Suppressor macrophage treated with lipopolysaccharide for 1 hour (primary cell): ENCODE measurements at regions not wholly inside any gene's neighbourhood (a gene's known extent, or its start where the extent isn't known, plus 50 kb on each side); places are given as distances from the start of the nearest gene placed in this dataset.

ENCODE experiments used
- DNase-seq, 3 donors: peaks; one replicate each; pipeline ENCODE4 v3.0.0-alpha.2; 2020 to 2022

DNA sequence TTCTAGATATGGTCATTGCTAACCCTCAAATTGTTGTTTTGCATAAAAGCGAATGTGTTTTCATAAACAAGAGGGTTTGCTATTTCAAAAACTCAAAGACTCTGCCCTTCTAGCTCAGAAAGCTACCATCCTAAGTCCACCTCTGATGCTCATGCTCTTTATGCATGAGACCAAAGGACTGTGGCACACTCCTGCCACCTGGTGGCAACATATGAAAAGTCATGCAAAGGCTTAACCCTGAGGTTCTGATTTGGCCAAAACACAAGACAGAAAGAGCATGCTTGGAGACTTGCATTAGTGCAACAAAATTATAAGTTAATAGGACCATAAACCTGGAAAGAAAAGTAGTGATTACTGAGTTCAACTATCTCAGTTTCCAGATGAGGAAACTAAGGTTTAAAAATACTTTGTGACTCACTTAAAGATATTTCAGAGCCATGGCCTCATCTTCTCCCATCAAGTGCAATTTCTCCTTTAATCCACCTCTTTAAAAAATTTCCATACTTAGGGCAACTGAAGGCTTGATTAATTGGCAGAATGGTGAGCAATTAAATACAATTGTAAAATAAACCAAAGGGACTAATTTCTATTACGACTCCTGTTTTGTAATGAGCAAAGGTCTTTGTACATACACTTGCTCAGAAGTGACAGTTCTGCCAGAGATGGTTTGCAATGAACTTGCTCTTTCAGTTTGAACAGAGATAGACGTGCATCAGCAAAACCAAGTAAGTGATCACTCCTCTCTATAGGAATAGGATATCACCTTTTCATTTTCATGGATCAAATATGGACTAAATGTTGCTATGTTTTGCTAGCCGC is 110.7 kb upstream of the RAD23B start:
- DNase-seq: peak; percentile 76 to 84 (median 83)

DNA sequence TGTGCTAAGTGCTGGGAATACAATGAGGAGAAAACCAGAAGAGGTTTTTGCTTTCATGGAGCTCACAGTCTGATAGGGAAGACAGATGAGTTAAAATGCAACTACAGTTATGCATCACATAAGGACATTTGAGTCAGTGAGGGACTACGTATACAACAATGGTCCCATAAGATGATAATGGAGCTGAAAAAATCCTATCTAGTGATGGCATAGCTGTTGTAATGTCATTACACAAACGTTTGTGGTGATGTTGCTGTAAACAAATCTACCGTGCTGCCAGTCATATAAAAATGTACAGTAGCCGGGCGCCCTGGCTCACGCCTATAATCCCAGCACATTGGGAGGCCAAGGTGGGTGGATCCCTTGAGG is 110.1 kb upstream of the RAD23B start:
- DNase-seq: no peak

DNA sequence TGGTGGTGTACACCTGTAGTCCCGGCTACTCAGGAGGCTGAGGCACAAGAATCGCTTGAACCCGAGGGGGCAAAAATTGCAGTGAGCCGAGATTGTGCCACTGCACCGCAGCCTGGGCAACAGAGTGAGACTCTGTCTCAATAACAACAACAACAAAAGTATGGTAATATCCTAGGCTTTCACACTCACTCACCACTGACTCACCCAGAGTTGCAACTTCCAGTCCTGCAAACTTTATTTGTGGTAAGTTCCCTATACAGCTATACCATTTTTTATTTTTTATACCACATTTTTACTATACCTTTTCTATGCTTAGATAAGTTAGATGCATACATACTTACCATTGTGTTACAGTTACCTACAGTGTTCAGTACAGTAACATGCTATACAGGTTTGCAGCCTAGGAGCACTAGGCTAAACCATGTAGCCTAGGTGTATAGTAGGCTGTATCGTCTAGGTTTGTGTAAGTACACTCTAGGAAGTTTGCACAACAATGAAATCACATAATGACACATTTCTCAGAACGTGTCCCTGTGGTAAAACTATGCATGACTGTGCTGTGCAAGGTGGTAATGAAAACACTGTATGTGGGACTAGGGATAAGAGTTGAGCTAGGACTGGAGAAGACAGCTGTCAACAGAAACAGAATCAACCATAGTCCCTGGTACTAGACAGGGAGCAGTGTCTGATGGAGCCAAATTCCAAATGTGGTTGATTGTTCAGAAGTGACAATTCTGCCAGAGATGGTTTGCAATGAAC is 109.5 kb upstream of the RAD23B start:
- DNase-seq: peak; percentile 22 to 46 (median 43)

DNA sequence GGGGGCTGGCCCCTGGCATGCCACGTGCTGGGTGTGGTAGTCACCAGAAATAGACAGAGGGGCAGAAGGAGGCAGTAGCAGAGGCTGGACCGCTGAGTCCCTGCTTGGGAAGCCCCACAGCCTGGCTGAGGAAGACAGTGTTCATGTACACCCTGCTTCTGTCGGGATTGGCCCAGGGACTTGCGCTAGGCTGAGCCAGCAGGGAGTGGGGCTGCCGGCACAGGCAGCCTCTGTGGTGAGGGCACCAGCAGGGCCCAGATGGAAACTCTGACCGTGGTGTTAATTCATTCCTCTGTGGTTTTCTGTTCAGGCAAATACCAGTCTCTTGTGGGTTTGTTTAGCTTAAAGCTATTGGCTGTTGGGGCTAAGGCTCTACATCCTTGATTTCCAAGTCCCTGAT is 108.6 kb upstream of the RAD23B start:
- no peak for DNase-seq

DNA sequence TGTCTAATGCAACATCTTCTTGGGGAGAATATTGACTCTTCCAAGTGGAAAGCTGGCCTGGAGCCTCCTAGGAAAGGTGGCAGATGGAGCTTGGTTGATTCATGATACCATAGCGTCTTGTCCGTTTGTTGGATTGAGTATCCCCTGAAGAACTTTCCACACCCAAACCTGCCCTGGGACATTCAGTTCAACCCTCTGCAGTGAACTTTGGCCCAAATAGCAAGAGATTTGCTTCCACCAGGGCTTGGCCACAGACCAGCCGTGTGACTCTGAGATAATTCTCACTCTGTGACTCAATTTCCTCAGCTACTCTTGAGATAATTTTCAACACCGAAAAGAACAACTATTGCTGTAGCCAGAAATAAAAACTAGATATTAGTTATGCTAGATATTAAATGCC is 108.0 kb upstream of the RAD23B start:
- DNase-seq: peak; percentile 22 to 38 (median 27)

DNA sequence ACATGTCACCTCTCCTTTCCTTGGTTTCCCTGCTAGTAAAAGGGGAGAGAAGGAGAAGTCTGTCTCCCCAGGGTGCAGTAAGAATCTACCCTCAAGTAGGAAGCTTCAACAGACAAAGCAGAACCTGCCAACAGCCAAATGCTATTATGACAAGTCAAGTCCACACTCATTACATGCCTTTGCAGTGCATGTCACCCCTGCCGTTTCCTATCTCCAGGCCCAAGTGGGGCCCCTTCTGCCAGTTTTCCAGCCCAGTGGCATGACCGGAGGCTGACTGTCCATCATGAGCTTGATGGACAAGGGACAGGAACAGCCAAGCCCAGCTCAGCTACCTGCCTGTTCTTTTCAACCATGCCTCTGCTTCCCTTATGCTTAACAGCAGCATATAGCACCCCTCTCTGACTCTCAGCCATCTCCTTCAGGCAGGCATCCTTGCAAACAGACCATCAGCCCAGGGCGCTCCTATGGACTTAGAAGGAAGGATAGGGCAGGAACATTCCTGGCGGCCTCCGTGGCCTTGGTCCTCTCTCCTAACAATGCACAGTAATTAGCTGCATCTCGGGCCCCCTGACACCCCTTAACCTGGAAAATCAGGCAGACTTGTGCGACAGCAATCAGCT is 107.2 kb upstream of the RAD23B start:
- peak; percentile 9 to 27 (median 20) for DNase-seq

DNA sequence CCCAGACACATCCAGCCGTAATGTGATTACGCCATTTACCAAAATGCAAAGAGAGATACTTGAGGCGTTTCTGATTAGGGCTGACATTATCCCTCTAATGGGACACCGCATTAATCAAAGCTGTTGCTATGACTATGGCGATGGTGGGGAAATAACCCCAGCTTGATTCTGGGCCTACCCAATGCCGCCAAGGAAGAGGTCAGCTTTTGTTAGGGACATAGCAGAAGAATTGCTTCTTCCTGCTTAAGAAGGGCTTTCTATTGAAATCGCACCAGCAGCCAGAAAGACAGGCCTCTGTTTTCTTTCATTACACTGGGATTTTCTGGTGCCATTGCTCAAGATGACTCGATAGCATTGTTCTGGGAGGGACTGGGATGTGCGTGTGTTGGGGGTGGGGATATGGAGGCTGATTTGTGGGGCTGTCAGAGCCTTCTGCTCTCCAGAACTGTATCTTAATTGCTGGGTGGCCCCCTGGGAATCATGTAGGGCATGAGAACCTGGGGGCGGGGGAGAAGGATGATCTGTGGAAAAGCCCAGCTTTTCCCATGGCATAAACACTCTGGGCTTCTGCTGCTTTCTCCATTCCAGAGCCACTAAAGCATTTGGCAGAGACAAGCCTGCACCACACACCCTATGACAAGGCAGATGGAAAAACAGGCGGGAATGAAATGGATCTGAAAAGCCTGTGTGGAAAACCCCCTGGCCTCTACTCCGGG is 106.5 kb upstream of the RAD23B start:
- DNase-seq: peak in 1 of 3 donors; percentile 18

DNA sequence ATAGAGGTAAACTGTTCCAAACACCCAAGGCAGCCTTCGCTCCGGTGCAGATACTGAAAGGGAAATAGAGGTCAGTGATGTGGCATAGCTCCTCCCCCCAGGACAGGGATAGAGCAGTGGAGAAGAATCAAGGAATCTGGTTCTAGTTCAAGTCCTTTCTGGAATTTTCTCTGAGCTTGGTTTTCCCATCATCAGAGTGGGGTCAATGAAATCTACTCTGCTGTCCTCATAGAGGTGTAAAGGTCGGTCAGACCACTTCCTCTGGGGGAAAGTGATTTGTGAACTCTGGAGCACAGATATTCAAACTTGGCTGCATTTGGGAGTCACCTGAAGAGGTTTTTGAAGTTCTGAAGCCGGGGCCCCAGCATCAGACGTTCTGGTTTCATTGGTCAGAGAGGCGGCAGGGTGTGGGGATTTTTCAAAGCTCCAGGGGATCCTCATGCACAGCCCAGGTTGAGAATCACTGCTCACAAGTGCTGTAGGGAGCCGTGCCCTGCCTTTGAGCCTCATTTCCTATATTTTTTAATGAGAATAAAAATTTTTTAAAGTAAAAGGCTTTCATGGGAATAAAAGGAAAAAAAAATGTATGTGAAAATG is 105.7 kb upstream of the RAD23B start:
- DNase-seq: no peak

DNA sequence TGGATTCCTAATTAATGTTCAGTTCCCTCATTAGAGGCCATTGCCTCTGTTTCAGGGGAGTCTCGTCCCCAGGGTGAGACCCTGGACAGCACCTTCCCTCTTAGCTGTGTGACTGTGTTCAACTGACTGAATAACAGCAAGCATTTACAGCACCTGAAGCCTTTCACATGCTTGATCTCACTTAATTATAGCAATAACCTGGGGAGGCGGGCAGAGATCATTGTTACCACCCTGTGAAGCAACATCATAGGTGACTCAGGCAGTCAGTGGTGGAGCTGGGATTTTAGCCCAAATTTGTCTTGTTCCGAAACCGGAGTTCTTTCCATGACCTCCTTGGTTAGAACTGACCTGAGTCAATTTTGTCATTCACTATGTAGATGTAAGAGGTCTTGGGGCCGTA is 105.2 kb upstream of the RAD23B start:
- no peak for DNase-seq

DNA sequence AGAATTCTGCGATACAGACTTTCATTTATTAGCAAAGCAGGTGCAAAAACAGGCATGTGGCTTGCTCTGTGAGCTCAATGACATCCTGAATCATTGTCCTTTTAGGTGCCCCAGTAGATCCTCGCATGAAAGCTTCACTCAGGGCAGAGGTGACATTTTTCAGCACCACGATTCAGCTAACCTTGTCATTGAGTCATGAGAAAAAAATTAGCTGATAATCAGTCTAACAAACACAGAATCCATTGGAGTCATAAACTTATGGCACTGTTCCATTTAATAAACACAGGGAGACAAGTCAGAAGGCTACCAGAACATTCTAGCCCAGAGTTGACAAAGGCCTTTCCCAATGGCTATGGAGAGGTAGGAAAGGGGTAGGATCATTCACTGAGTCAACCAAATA is 104.8 kb upstream of the RAD23B start:
- no peak for DNase-seq

DNA sequence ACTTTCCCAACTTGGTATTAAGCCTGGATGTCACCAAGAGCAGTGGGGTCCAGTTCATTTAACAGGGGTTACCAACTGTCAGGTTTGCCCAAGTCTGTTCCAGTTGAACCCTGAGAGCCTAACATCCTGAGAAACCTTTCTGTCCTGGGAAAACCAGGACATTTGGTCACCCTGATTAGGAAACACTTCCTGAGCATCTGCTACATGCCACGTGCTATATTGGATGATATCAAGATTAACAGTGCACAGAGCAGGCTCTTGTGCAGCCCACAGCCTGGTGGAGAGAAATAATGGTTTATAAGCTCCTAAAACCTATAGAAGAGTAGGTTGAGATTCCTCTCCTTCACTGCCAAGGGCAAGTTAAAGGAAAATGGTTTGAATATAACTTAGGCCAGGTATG is 102.9 kb upstream of the RAD23B start:
- no peak for DNase-seq

DNA sequence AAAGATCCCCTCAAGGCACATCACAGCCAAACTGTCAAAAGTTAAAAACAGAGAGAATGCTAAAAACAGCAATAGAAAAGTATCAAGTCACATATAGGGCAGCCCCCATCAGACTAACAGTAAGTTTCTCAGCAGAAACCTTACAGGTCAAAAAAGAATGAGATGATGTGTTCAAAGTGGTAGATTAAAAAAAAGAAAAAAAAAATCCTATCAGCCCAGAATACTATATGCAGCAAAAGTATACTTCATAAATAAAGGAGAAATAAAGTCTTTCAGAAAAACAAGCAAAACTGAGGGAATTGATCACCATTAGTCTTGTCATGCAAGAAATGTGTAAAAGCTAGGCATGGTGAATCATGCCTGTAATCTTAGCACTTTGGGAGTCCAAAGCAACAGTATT is 99.9 kb upstream of the RAD23B start:
- DNase-seq: no peak

DNA sequence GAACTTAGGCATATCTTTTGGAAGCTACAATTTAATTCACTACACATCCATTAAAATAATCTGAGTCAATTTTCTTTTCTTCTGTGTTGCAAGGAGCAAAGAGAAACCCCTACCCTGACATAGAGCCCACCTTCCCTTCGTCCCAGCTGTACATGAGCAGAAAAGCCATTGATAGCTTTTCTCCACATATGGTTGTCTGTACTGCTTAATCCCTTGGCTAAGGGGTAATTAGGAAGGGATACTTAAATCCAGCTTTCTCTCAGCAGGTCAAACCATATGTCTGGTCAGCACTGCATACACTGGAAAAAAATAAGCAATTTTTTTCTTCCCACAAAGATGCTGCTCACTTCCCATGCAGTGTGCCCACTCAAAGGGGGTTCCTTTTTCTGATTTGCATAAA is 94.7 kb upstream of the RAD23B start:
- DNase-seq: no peak

DNA sequence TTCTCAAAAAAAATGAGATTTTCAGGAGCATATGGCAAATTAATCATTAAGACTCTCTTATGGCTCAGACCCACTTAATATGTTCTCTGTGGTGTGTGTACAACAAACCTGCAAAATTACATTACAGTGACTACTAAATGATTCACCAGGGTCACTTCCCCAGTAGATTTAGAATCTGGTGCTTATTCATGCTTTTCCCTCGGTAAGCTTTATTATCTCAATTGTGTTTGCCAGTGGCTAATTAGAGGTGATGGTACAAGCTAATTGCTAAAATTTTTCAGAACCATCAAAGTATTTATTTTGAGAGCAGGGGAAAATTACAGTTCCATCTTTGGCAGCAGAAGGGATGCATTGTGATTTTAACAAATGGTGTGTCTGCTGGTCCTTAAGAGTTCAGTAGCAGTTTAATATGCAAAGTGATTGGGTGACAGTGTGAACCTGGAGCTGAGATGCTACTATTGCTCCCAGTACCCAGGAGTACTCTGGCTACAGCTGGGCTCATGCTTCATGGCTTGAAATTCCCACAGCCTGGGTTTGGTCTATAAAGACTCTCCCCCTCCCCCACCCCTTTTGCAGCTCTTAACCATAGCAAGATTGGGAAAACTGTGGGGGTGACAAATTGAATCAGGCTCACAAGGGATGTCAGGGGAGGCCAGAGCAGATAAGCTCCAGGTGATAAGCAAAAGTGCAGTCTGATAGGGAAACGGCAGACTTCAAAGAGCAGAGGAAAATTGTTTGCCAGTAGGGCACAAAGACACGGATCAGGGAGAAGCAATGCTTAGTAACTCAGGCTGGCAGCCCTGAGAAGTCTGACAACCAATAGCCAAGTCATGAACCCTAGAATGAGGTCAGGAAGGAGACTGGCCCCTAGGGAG is 92.8 kb upstream of the RAD23B start:
- peak in 2 of 3 donors; percentile 29 to 37 for DNase-seq

DNA sequence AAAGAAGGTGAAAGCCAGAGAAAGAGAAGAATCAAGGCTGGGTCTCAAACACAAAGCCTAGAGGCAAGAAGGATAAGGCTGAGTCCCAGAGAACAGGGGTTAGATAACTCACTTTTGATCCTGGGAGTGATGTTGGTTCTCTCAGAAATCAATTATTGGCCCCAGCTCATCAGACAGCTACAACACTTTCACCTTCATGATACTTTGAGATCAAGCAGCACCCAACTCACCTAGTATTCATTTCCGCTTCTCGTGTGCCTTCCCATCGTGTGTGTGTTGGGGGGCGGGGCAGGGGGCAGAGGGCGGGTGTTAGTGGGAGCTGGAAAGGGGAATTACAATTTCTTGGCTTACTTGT is 92.2 kb upstream of the RAD23B start:
- DNase-seq: no peak

DNA sequence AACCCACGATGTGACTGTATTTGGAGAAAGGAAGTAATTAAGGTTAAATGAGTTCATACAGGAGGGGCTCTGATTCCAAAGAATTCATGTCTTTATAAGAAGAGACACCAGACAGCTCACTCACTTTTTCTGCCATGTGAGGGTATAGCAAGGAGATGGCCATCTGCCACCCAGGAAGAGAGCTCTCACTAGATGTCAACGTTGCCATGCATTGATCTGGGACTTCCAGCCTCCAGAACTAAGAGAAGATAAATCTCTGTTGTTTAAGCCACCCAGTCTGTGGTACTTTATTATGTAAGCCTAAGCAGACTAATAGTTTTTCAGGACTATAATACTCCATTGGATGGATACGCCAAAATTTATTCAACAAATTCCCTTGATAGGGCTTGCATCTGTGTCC is 89.8 kb upstream of the RAD23B start:
- DNase-seq: no peak

DNA sequence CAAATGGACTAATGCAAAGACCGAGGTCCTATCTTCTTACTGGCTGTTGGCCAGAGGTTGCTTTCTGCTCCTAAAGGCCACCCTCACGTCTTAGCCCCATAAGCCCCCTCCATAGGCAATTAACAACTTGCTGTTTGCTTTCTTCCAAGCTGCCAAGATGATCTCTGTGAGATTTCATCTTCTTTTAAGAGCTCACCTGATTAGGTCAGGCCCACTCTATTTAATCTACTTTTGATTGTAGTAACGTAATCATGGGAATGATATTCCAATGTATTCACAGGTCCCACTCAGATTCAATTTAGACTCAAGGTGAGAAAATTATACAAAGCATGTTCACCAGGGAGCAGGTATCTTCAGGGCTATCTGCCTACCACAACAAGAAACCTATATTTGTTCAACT is 84.4 kb upstream of the RAD23B start:
- DNase-seq: no peak

DNA sequence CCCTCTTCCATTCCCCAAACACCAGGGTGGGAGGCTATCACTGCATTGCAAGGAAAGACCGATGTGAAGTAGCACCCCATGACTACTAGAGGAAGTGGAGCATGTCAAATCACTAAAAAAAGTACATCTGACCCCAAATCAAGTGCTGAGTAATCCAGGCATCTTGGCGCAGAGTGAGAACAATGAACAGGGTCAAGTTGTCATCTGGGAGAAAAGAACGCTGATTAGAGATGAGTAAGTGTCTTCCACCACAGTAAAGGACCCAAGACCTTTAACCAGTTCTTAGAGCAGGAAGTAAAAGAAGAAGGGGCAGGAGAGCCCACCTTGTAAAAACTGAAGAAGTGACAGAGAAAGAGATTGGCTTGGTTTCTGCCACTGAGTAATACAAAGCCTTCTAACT is 75.0 kb upstream of the RAD23B start:
- peak; percentile 17 to 36 (median 31) for DNase-seq

DNA sequence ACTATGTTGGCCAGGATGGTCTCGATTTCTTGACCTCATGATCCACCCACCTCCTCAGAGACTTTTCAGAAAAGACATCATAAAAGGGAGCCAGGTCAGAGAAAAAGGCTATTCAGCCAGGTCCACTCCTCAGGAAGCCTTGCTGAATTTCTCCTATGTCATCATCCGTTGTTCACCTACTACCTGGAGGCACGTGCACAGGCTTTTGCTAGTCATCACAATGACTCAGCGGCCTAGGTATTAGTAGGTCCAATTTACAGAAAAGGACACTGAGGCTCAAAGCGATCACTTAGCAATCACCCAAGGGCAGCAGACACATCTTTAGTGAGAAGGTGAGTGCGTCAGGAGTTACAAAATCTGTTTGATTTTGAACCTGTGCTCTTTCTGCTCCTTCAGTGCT is 72.3 kb upstream of the RAD23B start:
- no peak for DNase-seq

DNA sequence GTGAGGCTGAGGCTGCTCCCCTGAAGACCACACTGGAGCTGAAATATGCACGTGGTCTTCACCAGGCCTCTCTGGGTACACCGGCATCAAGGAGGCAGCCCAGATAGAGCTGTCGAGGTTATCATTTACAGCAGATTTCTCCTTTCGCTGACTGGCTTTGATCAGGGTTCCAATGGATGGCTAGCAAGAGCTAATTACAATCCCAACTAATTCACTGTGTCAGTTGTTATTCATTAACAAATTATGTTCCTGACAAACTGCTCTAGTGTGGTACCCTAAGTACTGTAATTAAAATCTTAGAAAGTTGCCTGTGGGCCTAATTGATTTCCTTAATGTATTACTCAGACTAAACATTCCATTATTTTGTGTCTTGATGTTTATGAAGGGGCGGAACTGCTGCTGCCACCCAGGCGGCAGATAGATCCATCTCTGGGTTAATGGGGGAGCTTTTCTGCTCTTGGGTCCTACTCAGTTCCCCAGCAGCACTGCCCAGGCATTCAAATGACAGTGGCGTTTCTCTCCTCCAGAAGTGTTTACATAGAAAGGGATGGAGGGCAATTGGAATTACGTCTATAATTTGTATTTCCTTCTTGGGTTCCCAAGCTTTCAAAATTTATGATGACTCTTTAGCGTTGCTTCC is 71.7 kb upstream of the RAD23B start:
- DNase-seq: no peak

DNA sequence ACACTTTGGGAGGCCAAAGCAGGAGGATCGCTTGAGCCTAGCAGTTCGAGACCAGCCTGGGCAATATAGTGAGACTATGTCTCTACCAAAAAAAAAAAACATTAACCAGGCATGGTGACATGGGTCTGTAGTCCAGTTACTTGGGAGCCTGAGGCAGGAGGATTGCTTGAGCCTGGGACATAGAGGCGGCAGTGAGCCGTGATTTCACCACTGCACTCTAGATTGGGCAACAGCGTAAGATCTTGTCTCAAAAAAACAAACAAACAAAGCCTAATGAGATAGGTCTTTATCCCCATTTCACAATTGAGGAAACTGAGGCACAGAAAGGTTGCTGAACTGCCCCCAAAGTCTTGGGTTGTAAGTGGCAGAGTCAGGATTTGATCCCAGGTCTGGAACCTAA is 70.5 kb upstream of the RAD23B start:
- no peak for DNase-seq
